Right lobe of liver (tissue), 6 donors: ENCODE measurements at regions not wholly inside any gene's neighbourhood (a gene's known extent, or its start where the extent isn't known, plus 50 kb on each side); places are given as distances from the start of the nearest gene placed in this dataset.

Source experiments
- ATAC-seq, 4 donors: fragments of 200-7000 bp; cut with Tn5 transposase; one replicate each; pipeline ENCODE4 v1.9.1; 2020; ENCODE audit warnings: mild to moderate bottlenecking in 4 of 4, moderate library complexity in 4 of 4
- DNase-seq, 3 donors: peaks; one replicate each; pipeline ENCODE4 v3.0.0-alpha.2; 2020
- H3K27ac ChIP-seq, 3 donors: fragments of 200-600 bp; one replicate each; pipeline ENCODE4 v1.8.0; 2022
- H3K27me3 ChIP-seq, 2 donors: fragments of 200-600 bp; one replicate each; pipeline ENCODE4 v1.8.0; 2022
- H3K36me3 ChIP-seq, 4 donors: fragments of 200-600 bp; sonication (generic) in 1 of 4; one replicate each; pipeline versions ENCODE4 v1.5.1 to v1.8.0; 2017 to 2022; ENCODE audit warnings: control low read depth in 1 of 4
- H3K4me1 ChIP-seq, 4 donors: fragments of 200-600 bp; sonication (generic) in 1 of 4; one replicate each; pipeline versions ENCODE4 v1.5.1 to v1.8.0; 2017 to 2022; ENCODE audit warnings: control low read depth in 1 of 4
- H3K4me3 ChIP-seq, 3 donors: fragments of 200-600 bp; one replicate each; pipeline ENCODE4 v1.8.0; 2022
- H3K9me3 ChIP-seq, 4 donors: fragments of 200-600 bp; sonication (generic) in 1 of 4; one replicate each; pipeline versions ENCODE4 v1.5.1 to v1.8.0; 2017 to 2022; ENCODE audit warnings: control low read depth in 1 of 4
- POLR2A ChIP-seq: fragments of 450-650 bp; IDR thresholded peaks from one replicate; pipeline ENCODE4 v1.6.1; 2017; ENCODE audit warnings: antibody characterized with exemption, mild to moderate bottlenecking
- WGBS: methylation state at CpG from one replicate; pipeline ENCODE4 v1.1.6; 2018; ENCODE audit warnings: low coverage, low lambda C conversion rate; ENCODE audit not compliant: insufficient coverage; ENCODE audit errors: missing lambda C conversion rate; 5-methylcytosine and 5-hydroxymethylcytosine counted together
- intact Hi-C, 2 donors: fragments of 100-400 bp; cut with DNase I; formaldehyde crosslinking; loops; one replicate each; pipeline versions ENCODE4 v1.11.2 to v1.14.1; 2022
- TF ChIP-seq, protein P1 (sequence below), 4 donors: fragments of 200-600 bp in 3 of 4; fragments of 450-650 bp in 1 of 4; IDR thresholded peaks; one replicate each; pipeline versions ENCODE4 v1.5.1 to v1.8.0; 2016 to 2022; ENCODE audit warnings: antibody characterized with exemption in 4 of 4, mild to moderate bottlenecking in 2 of 4
- donor health status: DM: no; HTN: yes; CAD: no.
- donor health status: DM: no; HTN: no; CAD: no.
- donor health status: DM: no; HTN: no; CAD: no.
- donor health status: DM: no; HTN: yes; CAD: no.
- donor health status: DM: no; HTN: yes; CAD: no.

DNA sequence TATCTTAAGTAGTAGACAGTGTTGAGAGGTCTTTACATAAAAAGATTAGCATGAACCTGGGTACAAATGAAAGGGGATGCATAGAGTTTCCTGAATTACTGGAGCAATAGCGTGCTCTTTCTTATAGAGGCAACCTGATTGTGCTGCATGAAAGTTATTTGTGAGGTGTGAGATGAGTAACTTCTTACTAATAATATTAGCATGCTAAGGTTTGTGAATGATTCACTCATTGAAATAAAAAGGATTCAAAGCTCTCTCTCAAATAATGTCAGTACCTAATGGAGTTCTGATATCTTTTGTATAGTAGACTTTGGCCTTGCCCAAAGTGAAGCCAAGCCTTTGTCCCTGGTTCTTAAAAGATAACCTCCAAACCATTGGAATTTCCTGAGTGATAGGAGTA is 131.0 kb upstream of the CXXC4 start:
- intact Hi-C loops = no loop called here
- Histone ChIP-seq H3K4me3 (no peak overlapping the region), H3K36me3 (no peaks in the 10 kb centered on the region), H3K27me3 (no peaks in the 10 kb centered on the region), H3K9me3 (no peaks in the 10 kb centered on the region), H3K27ac (no peak overlapping the region), H3K4me1 (no peaks in the 10 kb centered on the region)
- TF ChIP-seq POLR2A = no peak
- TF ChIP-seq, protein P1, sequence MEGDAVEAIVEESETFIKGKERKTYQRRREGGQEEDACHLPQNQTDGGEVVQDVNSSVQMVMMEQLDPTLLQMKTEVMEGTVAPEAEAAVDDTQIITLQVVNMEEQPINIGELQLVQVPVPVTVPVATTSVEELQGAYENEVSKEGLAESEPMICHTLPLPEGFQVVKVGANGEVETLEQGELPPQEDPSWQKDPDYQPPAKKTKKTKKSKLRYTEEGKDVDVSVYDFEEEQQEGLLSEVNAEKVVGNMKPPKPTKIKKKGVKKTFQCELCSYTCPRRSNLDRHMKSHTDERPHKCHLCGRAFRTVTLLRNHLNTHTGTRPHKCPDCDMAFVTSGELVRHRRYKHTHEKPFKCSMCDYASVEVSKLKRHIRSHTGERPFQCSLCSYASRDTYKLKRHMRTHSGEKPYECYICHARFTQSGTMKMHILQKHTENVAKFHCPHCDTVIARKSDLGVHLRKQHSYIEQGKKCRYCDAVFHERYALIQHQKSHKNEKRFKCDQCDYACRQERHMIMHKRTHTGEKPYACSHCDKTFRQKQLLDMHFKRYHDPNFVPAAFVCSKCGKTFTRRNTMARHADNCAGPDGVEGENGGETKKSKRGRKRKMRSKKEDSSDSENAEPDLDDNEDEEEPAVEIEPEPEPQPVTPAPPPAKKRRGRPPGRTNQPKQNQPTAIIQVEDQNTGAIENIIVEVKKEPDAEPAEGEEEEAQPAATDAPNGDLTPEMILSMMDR (IDR thresholded peaks at IDR 0.05) = no peak
- DNase-seq (no peak), ATAC-seq (no peak)
- 100% methylated on average over 1 of the region's 1 CpG for WGBS

DNA sequence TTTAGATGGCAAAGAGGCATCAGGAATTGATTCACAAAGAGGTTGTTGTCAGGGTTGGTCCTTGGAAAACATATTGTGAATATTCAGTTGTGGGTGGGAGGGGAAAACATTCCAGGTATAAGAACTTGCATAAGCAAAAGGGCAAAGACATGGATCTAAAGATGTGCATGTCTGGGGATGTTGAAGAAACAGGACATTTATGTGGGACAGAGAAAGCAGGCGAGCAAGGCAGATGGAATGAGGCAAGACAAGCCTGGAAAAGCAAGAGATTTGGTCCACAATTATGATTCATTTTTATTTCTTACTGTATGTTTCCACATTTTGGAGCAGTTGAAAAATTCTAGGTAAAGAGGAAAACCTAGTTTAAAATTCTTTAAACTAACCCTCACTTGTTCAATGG is 134.9 kb upstream of the CXXC4 start:
- H3K9me3 ChIP-seq = no peaks in the 10 kb centered on the region
- DNase-seq = no peak
- no peaks in the 10 kb centered on the region for H3K36me3 ChIP-seq
- TF ChIP-seq, protein P1 (IDR thresholded peaks at IDR 0.05) = no peak
- TF ChIP-seq POLR2A = no peak
- no peaks in the 10 kb centered on the region for H3K27me3 ChIP-seq
- no peak for ATAC-seq
- H3K4me3 ChIP-seq = no peak overlapping the region
- 77% methylated on average over 1 of the region's 1 CpG for WGBS
- H3K4me1 ChIP-seq = no peaks in the 10 kb centered on the region
- intact Hi-C loops = no loop called here
- H3K27ac ChIP-seq = no peak overlapping the region

DNA sequence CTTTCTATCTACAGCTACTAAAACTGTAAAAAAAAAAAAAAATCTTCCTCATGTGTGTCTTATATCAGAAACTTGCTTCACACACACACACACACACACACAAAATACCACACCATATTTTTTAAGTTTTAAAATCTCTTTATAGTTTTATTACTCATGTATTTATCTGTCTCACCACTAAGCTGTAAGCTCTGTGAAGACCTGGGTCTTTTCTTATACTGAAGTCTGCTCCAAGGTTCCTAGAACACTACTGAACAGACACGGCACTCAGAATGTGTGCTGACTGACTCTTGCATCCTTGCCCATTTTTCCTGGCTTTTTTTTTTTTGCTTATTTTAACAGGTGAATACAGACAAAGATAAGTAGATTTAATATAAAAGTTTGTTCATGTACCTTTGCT is 135.6 kb upstream of the CXXC4 start:
- intact Hi-C loops = no loop called here

DNA sequence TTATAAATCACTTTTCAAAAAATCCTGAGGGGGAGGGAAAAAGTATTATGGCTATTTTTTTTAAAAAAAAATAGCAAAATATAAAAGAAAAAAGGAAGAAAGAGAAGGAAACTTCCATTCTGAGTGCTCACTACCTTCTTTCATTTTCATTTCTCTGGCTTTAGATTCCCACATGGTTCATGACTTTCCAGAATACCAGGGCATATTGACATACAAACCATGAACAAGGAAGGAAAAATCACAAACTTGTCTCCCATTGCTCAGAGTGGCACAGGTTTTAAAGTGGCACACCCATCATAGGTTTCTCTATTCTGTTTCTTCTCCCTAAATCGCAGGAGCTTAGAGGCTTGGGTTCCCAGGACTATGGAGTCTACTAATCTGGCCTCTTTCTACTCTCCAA is 136.3 kb upstream of the CXXC4 start:
- Histone ChIP-seq H3K4me3 (no peak overlapping the region), H3K9me3 (no peaks in the 10 kb centered on the region), H3K36me3 (no peaks in the 10 kb centered on the region), H3K27me3 (no peaks in the 10 kb centered on the region), H3K4me1 (no peaks in the 10 kb centered on the region), H3K27ac (no peak overlapping the region)
- 100% methylated on average over 1 of the region's 1 CpG for WGBS
- DNase-seq (no peak), ATAC-seq (peak in 1 of 4 donors; percentile 90)
- TF ChIP-seq, protein P1 (IDR thresholded peaks at IDR 0.05) = no peak
- TF ChIP-seq POLR2A = no peak
- intact Hi-C loops = no loop called here

More for the DNA sequence above, 135.6 kb upstream of the CXXC4 start:
- Histone ChIP-seq H3K4me1 (no peaks in the 10 kb centered on the region), H3K9me3 (no peaks in the 10 kb centered on the region), H3K36me3 (no peaks in the 10 kb centered on the region), H3K27me3 (no peaks in the 10 kb centered on the region), H3K27ac (no peak overlapping the region), H3K4me3 (no peak overlapping the region)
- no peak for TF ChIP-seq POLR2A
- TF ChIP-seq, protein P1 (IDR thresholded peaks at IDR 0.05) = no peak
- DNase-seq (no peak), ATAC-seq (peak in 1 of 4 donors; percentile 37)
- WGBS = 75% methylated on average over 1 of the region's 1 CpG

DNA sequence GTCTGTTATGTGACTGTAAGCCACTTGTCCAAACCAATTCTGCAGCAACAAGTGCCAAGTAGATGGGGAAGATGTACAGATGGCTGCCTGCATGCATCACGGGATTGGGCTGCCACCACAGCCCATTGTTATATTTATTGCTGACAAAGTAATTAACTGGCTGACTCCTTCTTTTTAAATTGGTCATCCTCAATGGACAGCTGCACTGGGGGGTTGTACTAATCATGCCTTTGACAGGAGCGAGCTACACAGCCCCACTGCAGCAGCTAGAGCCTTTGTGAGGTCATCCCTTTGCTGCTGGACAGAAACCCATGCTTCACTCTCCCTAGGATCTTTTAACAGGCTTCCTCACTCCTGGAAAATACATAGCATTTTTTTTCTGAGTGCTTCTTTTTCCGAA is 146.7 kb upstream of the CXXC4 start:
- no peak for TF ChIP-seq POLR2A
- TF ChIP-seq, protein P1 (IDR thresholded peaks at IDR 0.05) = no peak
- Histone ChIP-seq H3K27ac (no peak overlapping the region), H3K9me3 (no peaks in the 10 kb centered on the region), H3K27me3 (no peaks in the 10 kb centered on the region), H3K36me3 (no peaks in the 10 kb centered on the region), H3K4me3 (no peak overlapping the region), H3K4me1 (peaks cover 0 to 28% (median 0%) of the 10 kb centered on the region in 4 donors)
- 50% methylated on average over 3 of the region's 3 CpGs for WGBS
- no peak for DNase-seq
- no peak for ATAC-seq
- intact Hi-C loops = no loop called here
